HG03095 (cell line): ENCODE measurements at regions not wholly inside any gene's neighbourhood (a gene's known extent, or its start where the extent isn't known, plus 50 kb on each side); places are given as distances from the start of the nearest gene placed in this dataset.
"Not testable (repeated sequence)": the region's sequence is repeated elsewhere in the genome, so short reads cannot be mapped to it uniquely, and the experiment has no call there.

ENCODE experiments used
- ATAC-seq: cut with Tn5 transposase; IDR thresholded peaks from one replicate; pipeline ENCODE4 v1.9.1; 2021; ENCODE audit warnings: moderate library complexity; ENCODE audit not compliant: unreplicated experiment

DNA sequence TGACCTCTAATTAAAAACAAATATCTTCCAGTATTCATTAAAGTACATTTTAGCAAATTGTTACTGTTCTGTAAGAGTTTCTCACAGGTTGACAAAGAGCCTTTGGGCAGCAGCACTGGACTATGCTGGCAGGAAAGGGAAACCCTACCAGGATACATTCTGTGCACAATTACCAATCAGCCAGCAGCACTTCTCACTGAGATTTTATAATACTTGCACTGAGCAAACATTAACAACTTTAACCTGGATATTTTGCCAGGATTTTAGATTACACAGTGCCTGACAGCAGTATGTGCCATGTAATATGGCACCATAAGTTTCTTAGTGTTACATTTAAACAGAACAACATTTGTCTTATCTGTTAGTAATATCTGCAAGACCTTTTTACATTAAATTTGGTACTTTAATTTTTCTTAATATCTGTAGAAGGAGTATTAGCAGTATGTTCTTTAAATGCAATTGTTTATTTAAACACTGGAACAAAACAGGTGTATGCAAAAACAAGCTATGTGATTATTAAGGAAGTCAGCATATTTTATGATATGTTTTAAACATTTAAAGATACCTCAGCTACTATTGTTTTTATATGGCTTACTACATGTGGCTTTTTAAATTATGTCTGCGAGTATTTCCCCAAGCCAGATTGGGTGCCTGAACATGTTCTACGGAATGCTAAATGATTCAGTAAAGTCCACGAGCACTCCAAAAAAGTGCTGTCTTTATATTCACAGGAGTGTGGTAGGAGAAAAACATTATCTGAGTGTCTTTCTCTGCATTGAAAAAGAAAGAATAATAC is 699.0 kb upstream of the LUZP2 start:
- ATAC-seq, result no peak

DNA sequence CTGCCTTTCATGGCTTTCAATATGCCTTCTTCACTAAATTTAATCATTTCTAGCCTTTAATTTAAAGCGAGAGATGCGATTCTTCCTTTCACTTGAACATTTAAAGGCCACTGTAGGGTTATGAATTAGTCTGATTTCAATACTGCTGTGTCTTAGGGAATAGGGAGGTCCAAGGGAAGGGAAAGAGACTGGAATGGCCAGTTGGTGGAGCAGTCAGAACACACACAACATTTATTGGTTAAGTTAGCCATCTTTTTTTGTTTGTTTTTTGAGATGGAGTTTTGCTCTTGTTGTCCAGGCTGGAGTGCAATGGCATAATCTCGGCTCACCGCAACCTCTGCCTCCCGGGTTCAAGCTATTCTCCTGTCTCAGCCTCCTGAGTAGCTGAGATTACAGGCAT is 662.5 kb upstream of the LUZP2 start:
- ATAC-seq, result not testable (repeated sequence)

DNA sequence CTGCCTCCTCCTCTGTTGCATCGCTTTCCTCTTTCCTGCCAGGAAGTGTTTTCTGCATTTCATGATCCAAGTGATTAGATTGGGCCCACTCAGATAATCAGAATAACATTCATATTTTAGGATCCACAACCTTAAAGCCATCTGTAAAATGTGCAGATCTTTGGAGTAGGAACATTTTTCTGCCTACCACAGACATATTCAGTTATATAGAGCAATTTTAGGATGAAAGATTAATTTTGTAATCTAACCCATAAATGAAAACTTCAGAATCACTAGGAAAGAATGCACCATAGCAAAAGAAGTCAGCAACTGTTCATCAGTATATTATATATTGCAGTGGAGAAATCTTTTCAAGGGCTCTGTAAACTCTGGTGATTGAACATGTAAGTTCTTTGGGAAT is 659.9 kb upstream of the LUZP2 start:
- ATAC-seq, result no peak

DNA sequence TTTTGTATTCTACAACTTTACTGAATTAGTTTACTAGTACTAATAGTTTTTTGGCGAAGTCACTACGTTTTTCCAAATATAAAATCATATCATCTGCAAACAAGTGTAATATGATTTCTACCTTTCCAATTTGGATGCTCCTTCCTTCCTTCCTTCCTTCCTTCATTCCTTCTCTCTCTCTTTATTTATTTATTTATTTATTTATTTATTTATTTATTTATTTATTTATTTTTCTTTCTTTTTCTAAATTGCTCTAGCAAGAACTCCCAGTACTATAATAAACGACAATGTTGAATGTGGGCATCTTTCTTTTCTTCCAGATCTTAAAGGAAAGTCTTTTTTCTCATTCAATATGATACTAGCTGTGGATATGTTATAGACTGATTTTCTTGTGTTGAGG is 656.0 kb upstream of the LUZP2 start:
- ATAC-seq, result no peak

DNA sequence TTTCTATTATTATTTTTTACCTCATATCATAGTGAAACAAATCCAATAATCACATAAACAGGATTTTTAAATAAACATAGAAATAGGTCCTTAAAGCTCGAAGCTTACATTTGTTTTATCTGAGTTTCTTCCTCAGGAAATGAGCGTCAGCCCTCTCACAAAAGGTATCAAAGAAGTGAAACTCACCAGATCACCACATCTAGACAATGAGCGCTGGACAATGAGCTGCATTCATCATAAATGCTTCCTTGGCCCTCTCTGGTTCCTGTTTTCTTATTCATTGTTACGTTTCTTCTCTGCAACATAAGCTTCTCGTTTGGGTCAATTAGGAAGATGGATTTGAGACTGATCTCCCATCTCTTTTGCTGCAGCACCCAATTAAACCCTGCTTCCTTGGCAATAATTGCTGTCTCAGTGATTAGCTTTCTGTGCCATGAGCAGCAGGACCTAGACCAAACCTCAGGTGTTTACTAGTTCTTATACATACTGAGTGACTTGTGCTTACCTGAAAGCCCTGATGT is 649.9 kb upstream of the LUZP2 start:
- no peak for ATAC-seq

DNA sequence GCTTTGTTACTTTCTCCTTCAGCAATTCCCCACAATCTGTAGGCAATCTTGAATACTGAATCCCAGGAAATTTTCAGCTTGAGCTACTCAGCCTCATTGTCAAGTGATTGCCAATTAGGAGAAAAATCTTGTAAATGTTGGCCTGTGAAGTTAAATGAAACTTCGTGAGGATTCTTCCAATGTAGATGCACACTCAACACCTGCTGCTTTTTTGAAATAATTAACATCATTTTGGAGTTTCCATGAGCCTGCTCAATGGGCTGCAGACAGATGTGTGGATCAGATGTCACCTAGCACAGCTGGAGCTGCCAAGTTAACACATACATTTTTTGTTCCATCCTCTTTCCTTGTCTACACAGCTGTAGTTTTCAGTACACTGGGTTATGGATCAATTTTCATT is 645.6 kb upstream of the LUZP2 start:
- no peak for ATAC-seq

DNA sequence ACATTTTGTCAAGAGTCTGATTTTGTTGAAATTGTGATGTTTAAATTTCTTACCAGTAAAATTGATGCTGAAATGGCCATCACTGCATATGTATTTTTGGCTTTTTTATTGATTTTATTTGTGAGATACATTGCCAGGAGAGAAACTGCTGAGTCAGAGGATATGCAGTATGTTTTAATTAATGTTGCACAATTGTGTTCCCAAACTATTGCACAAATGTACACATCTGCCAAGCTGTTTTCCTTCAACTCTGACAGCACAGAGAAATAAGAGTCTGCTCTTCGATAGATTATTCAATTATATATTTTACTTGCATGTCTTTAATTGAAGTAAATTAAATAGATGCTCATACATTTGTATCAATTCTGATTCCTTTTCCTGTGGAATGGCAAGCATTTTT is 640.2 kb upstream of the LUZP2 start:
- no peak for ATAC-seq

DNA sequence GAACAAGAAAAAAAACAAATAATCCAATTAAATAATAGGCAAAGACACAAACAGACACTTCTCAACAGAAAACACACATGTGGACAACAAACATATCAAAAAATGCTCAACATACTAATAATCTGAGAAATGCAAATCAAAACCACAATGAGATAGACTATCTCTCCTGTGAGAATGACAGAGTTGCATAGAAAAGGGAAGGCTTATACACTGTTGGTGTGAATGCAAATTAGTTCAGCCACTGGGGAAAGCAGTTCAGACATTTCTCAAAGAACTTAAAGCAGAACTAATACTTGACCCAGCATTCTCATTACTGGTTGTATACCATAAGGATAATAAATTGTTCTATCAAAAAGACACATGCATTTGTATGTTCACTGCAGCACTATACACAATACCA is 637.8 kb upstream of the LUZP2 start:
- no peak for ATAC-seq

DNA sequence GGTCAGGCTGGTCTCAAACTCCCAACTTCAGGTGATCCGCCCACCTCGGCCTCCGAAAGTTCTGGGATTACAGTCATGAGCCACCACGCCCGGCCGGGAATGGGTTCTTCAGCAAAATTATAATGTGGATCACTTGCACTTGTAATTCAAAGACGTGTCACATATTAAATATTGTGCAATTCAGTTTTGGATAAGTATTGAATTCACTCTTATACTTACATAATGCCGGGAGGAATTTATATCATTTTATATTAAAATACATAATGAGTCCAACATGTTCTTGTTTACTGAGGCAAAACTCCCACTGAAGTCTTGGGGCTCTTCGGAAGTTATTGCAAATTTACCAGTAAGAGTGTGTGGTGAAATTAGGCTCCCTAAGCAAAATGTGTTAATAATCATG is 635.2 kb upstream of the LUZP2 start:
- ATAC-seq, result no peak

DNA sequence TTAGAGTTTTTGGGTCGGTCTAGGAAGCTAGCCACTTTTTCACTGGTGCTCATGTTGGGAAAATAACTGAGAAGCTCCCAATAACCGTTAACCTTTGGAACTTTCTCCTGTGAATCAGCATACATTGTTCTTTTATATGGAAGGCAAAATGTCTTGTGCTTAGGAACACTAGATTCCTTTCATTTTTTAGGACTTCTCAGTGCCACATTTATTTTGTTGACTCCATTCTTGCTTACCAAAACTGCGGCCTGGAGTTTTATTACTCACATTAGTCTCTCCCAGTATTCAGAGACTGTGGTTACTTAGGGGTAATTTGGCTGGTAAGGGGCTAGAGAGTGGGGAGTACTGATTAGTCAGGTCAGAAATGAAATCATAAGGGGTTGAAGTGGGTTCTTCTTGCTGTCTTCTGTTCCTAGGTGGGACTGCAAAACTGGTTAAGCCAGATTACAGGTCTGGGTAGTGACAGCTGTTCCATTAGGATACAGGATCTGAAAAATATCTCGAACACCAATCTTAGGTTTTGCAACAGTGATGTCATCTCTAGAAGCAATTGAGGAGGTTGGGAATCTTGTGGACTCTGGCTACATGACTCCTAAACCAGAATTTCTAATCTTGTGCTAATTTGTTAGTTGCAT is 631.4 kb upstream of the LUZP2 start:
- no peak for ATAC-seq

DNA sequence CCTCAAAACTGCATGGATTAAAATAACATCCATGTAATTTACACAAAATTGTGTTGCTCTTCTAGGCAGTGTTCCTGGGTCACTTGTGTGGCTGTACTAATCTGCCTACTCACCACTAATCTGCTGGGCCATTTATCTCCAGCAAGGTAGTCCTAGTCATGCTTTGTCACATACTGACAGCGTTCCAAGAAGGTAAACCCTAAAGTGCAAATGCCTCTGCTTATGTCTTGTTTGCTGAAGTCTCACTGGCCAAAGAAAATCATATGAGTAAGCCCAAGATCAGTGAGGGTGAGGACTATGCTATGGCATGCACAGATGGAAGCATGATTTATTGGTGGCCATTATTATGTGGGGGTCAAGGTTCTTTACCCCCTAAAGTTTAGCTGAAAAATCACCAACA is 630.2 kb upstream of the LUZP2 start:
- no peak for ATAC-seq

DNA sequence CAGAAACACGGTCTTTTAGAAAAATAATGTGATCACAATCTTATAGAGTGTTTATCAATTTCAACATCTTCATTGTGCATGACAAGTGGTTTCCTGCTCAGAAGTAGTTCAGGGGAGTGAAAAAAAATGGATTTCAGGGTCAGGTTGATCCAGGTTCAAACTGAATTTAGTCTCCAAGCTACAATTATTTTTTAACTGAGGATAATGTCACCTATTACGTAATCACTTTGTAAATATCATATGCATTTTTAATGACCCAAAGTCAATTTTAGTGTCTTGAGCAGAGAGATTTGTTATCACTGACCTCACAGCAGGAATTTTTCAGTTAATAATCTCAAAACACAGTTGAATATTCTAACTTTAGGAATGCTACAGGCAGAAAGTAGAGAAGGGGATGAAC is 627.2 kb upstream of the LUZP2 start:
- ATAC-seq, result no peak

DNA sequence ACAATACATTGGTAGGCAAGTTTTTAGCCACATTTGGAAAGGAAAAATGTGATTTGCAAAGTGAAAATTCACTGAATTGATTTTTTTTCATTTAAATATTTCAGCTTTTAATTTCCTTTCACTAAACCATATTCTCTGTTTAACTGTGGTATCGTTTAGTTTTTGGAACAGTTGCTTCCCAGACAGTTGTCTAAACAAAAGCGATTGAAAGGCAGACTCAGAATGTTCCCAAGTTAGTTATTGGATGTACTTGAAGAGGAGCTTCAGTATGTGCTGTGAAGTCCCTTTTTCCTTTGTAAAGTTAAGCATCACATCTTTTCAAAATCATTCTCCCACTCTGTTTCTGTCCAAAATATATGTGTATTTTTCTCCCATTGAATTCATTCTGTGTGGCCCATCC is 623.4 kb upstream of the LUZP2 start:
- no peak for ATAC-seq

DNA sequence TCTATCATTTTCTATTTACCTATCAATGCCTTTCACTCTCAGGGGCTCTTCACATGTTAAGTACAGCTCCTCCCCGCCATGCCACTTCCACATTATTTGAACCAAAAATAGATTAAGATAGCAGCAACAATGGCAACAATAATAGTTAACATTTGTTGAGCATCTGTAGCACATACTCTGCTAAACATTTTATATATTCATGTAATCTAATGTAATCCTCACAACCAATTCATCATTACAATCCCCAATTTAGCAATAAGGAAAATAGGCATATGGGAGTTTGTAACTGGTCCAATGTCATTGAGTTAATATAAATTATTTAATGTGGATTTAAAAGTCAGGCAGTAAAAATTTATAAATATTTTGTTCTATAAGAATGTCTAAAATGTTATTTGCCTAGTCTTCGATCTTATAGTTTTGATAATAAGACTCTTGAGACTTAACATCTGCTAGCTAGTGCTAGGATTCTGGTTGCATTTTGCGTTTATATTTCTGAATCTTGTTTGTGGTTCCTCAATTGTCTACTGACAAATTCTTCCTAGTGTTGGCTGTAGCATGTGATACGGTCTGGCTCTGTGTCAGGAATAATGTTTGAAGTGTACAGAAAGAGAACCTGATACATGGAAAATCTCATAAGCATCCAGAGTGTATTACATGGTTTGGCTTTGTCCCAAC is 621.5 kb upstream of the LUZP2 start:
- ATAC-seq, result no peak

DNA sequence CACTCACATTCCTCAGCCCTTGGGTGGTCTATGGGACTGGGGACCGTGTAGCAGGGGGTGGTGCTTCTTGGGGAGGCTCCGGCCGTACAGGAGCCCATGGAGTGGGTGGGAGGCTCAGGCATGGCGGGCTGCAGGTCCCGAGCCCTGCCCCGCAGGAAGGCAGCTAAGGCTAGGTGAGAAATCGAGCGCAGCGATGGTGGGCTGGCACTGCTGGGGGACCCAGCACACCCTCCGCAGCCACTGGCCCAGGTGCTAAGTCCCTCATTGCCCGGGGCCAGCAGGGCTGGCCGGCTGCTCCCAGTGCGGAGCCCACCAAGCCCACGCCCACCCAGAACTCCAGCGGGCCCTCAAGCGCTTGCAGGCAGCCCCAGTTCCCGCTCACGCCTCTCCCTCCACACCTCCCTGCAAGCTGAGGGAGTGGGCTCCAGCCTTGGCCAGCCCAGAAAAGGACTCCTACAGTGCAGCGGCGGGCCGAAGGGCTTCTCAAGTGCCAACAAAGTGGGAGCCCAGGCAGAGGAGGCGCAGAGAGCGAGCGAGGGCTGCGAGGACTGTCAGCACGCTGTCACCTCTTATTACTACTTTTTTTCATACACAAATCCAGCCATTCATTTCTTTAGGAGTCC is 613.3 kb upstream of the LUZP2 start:
- ATAC-seq, result not testable (repeated sequence)

DNA sequence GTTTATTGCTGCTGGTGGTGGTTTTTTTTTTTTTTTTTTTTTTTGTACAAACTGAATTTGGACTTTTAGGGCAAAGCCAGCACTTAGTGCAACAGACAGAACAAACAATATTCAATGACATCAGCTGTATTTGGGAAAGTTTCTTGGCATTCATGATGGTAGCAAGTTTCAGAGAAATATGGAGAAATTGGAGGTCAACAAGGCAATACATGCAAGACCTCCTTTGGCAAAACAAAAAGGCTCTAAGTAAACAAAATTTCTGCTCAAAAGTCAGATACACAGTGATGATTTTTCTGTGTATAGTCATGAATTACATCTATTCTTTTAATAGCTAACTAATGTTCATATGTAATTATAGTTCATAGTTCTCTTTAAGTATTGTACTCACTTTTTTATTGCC is 612.5 kb upstream of the LUZP2 start:
- no peak for ATAC-seq

DNA sequence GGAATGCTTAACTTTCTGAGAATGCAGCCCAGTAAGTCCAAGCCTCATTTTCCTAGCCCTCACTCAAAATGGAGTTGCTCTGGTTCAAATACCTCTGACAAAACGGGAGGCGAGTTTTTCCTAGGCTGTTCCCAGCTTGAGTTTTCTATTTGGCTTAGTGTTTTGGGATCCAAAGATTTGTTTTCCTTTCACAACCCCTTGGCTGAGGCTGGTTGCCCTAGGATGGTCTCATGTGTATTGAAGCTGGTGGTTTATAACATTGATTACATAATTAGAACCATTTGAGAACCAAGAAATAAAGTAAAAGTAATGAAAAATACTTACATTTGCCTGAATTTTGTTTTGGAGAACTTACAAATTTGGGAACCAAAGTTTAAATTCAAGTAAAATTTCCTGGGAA is 611.1 kb upstream of the LUZP2 start:
- no peak for ATAC-seq

DNA sequence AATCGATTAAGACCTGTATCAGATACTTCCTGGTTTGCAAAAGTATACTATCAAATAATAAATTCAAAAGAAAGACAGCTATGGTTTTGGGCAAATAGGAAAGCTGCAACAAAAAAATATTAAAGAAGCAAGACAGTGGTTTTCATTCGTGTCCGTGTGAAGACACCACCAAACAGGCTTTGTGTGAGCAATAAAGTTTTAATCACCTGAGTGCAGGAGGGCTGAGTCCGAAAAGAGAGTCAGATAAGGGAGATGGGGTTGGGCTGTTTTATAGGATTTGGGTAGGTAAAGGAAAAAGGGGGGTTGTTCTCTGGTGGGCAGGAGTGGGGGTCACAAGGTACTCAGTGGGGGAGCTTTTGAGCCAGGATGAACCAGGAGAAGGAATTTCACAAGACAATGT is 609.7 kb upstream of the LUZP2 start:
- not testable (repeated sequence) for ATAC-seq

DNA sequence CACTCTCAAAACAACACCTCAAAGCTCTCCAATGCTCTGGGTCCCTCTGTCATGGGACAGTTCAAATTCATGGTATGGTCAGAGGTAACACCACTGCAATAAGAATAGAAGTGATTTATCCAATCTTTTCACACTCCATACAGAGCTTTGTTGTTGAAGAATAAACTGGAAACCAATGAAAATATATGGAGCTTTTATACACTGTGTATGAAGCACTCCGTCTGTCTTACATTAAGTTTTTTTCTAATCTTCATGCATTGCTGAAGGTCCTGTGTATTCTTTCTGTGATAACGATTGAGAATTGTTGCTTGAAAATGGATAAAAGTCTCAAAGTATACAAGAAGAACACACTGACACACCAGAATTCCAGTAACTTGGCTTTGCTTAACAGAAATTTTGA is 603.7 kb upstream of the LUZP2 start:
- ATAC-seq, result no peak

DNA sequence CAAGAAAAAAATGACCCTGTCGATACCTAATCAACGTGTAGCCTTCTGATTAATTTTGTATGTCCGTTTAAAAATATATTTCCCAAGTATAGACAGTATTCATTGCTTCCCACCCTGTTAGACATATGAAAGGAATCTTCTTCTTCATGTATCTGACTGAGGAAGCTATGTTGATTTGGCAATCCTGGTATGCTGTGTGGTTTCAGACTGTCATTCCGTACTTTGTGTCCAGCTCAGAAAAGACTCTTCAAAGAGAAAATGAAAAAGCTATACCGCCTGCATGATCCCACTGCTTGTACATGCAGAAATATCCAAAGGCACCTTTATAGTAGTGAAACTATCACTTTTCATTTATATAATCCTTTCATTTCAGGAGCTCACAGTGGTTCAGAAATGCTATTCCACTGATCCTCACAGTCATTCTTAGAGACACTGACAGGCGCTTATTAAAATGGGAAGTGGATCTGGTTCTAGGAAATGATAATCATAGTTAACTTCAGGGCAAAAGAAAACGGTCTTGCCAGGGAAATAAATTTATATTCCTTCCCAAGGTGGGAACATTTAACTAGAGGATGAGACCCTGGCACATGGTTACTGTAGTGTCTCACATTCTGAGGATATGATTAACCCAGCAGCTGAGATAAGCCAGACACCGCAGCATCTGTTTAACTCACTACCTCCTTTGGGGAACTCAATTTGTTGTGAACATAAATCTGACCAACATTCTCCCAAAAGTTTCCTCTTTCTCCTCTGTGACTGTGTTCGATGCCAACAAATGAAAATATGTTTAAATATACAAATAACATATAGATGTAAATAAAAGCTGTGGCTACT is 599.2 kb upstream of the LUZP2 start:
- no peak for ATAC-seq
